ENCODE measurements at regions not wholly inside any gene's neighbourhood (a gene's known extent, or its start where the extent isn't known, plus 50 kb on each side); places are given as distances from the start of the nearest gene placed in this dataset.

GRCh38 chr4:153943738-153944415, 155.0 kb upstream of the SFRP2 start:
- no peak overlapping the region for H3K27ac ChIP-seq
- DNase-seq (ENCODE audit: low read depth, low spot score): no peak

GRCh38 chr4:153940916-153941315, 152.0 kb upstream of the SFRP2 start:
- DNase-seq (ENCODE audit: low read depth, low spot score): no peak
- no peak overlapping the region for H3K27ac ChIP-seq

- H3K27ac ChIP-seq: no peak overlapping the region
- DNase-seq (ENCODE audit: low read depth, low spot score): no peak
Observed at GRCh38 chr4:153939570-153939969, 150.7 kb upstream of the SFRP2 start.

GRCh38 chr4:153938994-153939393, 150.1 kb upstream of the SFRP2 start:
- no peak overlapping the region for H3K27ac ChIP-seq
- no peak for DNase-seq (ENCODE audit: low read depth, low spot score)

- DNase-seq (ENCODE audit: low read depth, low spot score): no peak
- no peak overlapping the region for H3K27ac ChIP-seq
Observed at GRCh38 chr4:153937289-153937688, 148.4 kb upstream of the SFRP2 start.

GRCh38 chr4:153936121-153936520, 147.2 kb upstream of the SFRP2 start:
- DNase-seq (ENCODE audit: low read depth, low spot score): no peak
- no peak overlapping the region for H3K27ac ChIP-seq

- H3K27ac ChIP-seq: no peak overlapping the region
Observed at GRCh38 chr4:153934688-153935017, 145.8 kb upstream of the SFRP2 start.

GRCh38 chr4:153933915-153934687, 145.2 kb upstream of the SFRP2 start:
- no peak for DNase-seq (ENCODE audit: low read depth, low spot score)
- H3K27ac ChIP-seq: no peak overlapping the region

More at GRCh38 chr4:153934688-153935017, 145.8 kb upstream of the SFRP2 start:
- no peak for DNase-seq (ENCODE audit: low read depth, low spot score)

- no peak overlapping the region for H3K27ac ChIP-seq
- DNase-seq (ENCODE audit: low read depth, low spot score): no peak
Observed at GRCh38 chr4:153931804-153932203, 142.9 kb upstream of the SFRP2 start.

- no peak overlapping the region for H3K27ac ChIP-seq
- DNase-seq (ENCODE audit: low read depth, low spot score): no peak
Observed at GRCh38 chr4:153929675-153930074, 140.8 kb upstream of the SFRP2 start.

GRCh38 chr4:153927451-153927850, 138.6 kb upstream of the SFRP2 start:
- no peak for DNase-seq (ENCODE audit: low read depth, low spot score)
- H3K27ac ChIP-seq: no peak overlapping the region

- no peak overlapping the region for H3K27ac ChIP-seq
- no peak for DNase-seq (ENCODE audit: low read depth, low spot score)
Observed at GRCh38 chr4:153922148-153922547, 133.3 kb upstream of the SFRP2 start.

- H3K27ac ChIP-seq: no peak overlapping the region
- DNase-seq (ENCODE audit: low read depth, low spot score): no peak
Observed at GRCh38 chr4:153919667-153920066, 130.8 kb upstream of the SFRP2 start.

- no peak overlapping the region for H3K27ac ChIP-seq
- no peak for DNase-seq (ENCODE audit: low read depth, low spot score)
Observed at GRCh38 chr4:153916273-153916755, 127.4 kb upstream of the SFRP2 start.

- no peak for DNase-seq (ENCODE audit: low read depth, low spot score)
Observed at GRCh38 chr4:153912301-153912700, 123.4 kb upstream of the SFRP2 start.

GRCh38 chr4:153909672-153910071, 120.8 kb upstream of the SFRP2 start:
- no peak for DNase-seq (ENCODE audit: low read depth, low spot score)
- no peak overlapping the region for H3K27ac ChIP-seq

More at GRCh38 chr4:153912301-153912700, 123.4 kb upstream of the SFRP2 start:
- H3K27ac ChIP-seq: no peak overlapping the region

- no peak overlapping the region for H3K27ac ChIP-seq
- no peak for DNase-seq (ENCODE audit: low read depth, low spot score)
Observed at GRCh38 chr4:153906231-153906630, 117.3 kb upstream of the SFRP2 start.

- no peak overlapping the region for H3K27ac ChIP-seq
- no peak for DNase-seq (ENCODE audit: low read depth, low spot score)
Observed at GRCh38 chr4:153905231-153905630, 116.3 kb upstream of the SFRP2 start.

- no peak overlapping the region for H3K27ac ChIP-seq
- no peak for DNase-seq (ENCODE audit: low read depth, low spot score)
Observed at GRCh38 chr4:153904011-153904410, 115.1 kb upstream of the SFRP2 start.

- H3K27ac ChIP-seq: no peak overlapping the region
- DNase-seq (ENCODE audit: low read depth, low spot score): no peak
Observed at GRCh38 chr4:153901220-153901619, 112.3 kb upstream of the SFRP2 start.

GRCh38 chr4:153900426-153900825, 111.5 kb upstream of the SFRP2 start:
- DNase-seq (ENCODE audit: low read depth, low spot score): no peak
- no peak overlapping the region for H3K27ac ChIP-seq

GRCh38 chr4:153890761-153891160, 101.9 kb upstream of the SFRP2 start:
- DNase-seq (ENCODE audit: low read depth, low spot score): no peak
- no peak overlapping the region for H3K27ac ChIP-seq
